Nephron progenitor cell (in vitro differentiated cells): ENCODE measurements at regions not wholly inside any gene's neighbourhood (a gene's known extent, or its start where the extent isn't known, plus 50 kb on each side); places are given as distances from the start of the nearest gene placed in this dataset.
"Not testable (repeated sequence)": the region's sequence is repeated elsewhere in the genome, so short reads cannot be mapped to it uniquely, and the experiment has no call there.

Experiments used
- DNase-seq: peaks from one replicate; pipeline ENCODE4 v3.0.0; 2021
- H3K27ac Mint-ChIP-seq: 2 replicates; pipeline ENCODE4 v1.8.0; 2021; ENCODE audit warnings: mild to moderate bottlenecking, moderate library complexity, mixed read lengths
- H3K27me3 Mint-ChIP-seq: 2 replicates; pipeline ENCODE4 v1.8.0; 2021; ENCODE audit warnings: mild to moderate bottlenecking, low read depth, mixed read lengths; ENCODE audit not compliant: poor library complexity
- H3K36me3 Mint-ChIP-seq: 2 replicates; pipeline ENCODE4 v1.8.0; 2021; ENCODE audit warnings: low read depth, mixed read lengths
- H3K4me1 Mint-ChIP-seq: 2 replicates; pipeline ENCODE4 v1.8.0; 2021; ENCODE audit warnings: mixed read lengths
- H3K4me3 Mint-ChIP-seq: 2 replicates; pipeline ENCODE4 v1.8.0; 2021; ENCODE audit warnings: mild to moderate bottlenecking, moderate library complexity, mixed read lengths
- H3K9me3 Mint-ChIP-seq: 2 replicates; pipeline ENCODE4 v1.8.0; 2021; ENCODE audit warnings: mild to moderate bottlenecking, moderate library complexity, mixed read lengths
- CTCF ChIP-seq: fragments of 200-600 bp; sonication (generic); IDR thresholded peaks from 2 replicates; pipeline ENCODE4 v1.5.0; 2021; ENCODE audit warnings: antibody characterized with exemption

GRCh38 chr4:44984083-44984482 is 257.7 kb upstream of the GNPDA2 start:
- no peaks in the 10 kb centered on the region for H3K27me3 Mint-ChIP-seq
- TF ChIP-seq CTCF: no peak

GRCh38 chr4:44983083-44983482 is 256.7 kb upstream of the GNPDA2 start:
- no peak for TF ChIP-seq CTCF
- Mint-ChIP-seq H3K9me3 (no peaks in the 10 kb centered on the region), H3K27ac (no peak overlapping the region), H3K36me3 (no peaks in the 10 kb centered on the region), H3K27me3 (no peaks in the 10 kb centered on the region), H3K4me1 (no peaks in the 10 kb centered on the region), H3K4me3 (no peak overlapping the region)
- DNase-seq: no peak

More at GRCh38 chr4:44984083-44984482, 257.7 kb upstream of the GNPDA2 start:
- no peak for DNase-seq
- Mint-ChIP-seq H3K4me1 (no peaks in the 10 kb centered on the region), H3K4me3 (no peak overlapping the region), H3K36me3 (no peaks in the 10 kb centered on the region), H3K27ac (no peak overlapping the region), H3K9me3 (no peaks in the 10 kb centered on the region)

- Mint-ChIP-seq H3K27ac (no peak overlapping the region), H3K36me3 (no peaks in the 10 kb centered on the region), H3K4me3 (no peak overlapping the region), H3K27me3 (no peaks in the 10 kb centered on the region), H3K4me1 (no peaks in the 10 kb centered on the region), H3K9me3 (no peaks in the 10 kb centered on the region)
- no peak for DNase-seq
- TF ChIP-seq CTCF: no peak
Measured at GRCh38 chr4:44978020-44978419, 251.7 kb upstream of the GNPDA2 start.

GRCh38 chr4:44965435-44966095 is 239.2 kb upstream of the GNPDA2 start:
- TF ChIP-seq CTCF: no peak
- Mint-ChIP-seq H3K27me3 (peaks cover 6% of the 10 kb centered on the region), H3K4me1 (no peaks in the 10 kb centered on the region)

GRCh38 chr4:44964086-44964485 is 237.7 kb upstream of the GNPDA2 start:
- not testable (repeated sequence) for H3K4me3 Mint-ChIP-seq, H3K27ac Mint-ChIP-seq, H3K4me1 Mint-ChIP-seq, H3K36me3 Mint-ChIP-seq, H3K27me3 Mint-ChIP-seq, DNase-seq
- H3K9me3 Mint-ChIP-seq: peaks cover 14% of the 10 kb centered on the region

More at GRCh38 chr4:44965435-44966095, 239.2 kb upstream of the GNPDA2 start:
- Mint-ChIP-seq H3K27ac (no peak overlapping the region), H3K36me3 (no peaks in the 10 kb centered on the region), H3K9me3 (peaks cover 11% of the 10 kb centered on the region), H3K4me3 (no peak overlapping the region)
- DNase-seq: no peak

- no peak for DNase-seq
- Mint-ChIP-seq H3K4me1 (no peaks in the 10 kb centered on the region), H3K27me3 (peaks cover 6% of the 10 kb centered on the region), H3K4me3 (no peak overlapping the region), H3K36me3 (no peaks in the 10 kb centered on the region), H3K9me3 (peaks cover 15% of the 10 kb centered on the region), H3K27ac (no peak overlapping the region)
- no peak for TF ChIP-seq CTCF
Measured at GRCh38 chr4:44961001-44961755, 234.8 kb upstream of the GNPDA2 start.
